ENCODE measurements at regions not wholly inside any gene's neighbourhood (a gene's known extent, or its start where the extent isn't known, plus 50 kb on each side); places are given as distances from the start of the nearest gene placed in this dataset.

- BruUV-seq (replicated peaks) = no TSS peak
- intact Hi-C loops (cut with micrococcal nuclease; ENCODE audit: unreplicated experiment) = no loop called here
- no peak overlapping the region for H3K4me3 Mint-ChIP-seq (ENCODE audit: low read depth, unreplicated experiment)
- H3K27me3 Mint-ChIP-seq (ENCODE audit: unreplicated experiment) = no peaks in the 10 kb centered on the region
- H3K27ac Mint-ChIP-seq (ENCODE audit: unreplicated experiment) = no peak overlapping the region
- no peak for TF ChIP-seq CTCF (IDR thresholded peaks at IDR 0.05; ENCODE audit: unreplicated experiment)
- H3K9me3 Mint-ChIP-seq (ENCODE audit: low read depth, unreplicated experiment) = peaks cover 5% of the 10 kb centered on the region
- H3K36me3 Mint-ChIP-seq (ENCODE audit: insufficient read depth, unreplicated experiment) = no peaks in the 10 kb centered on the region
- CTCF ChIA-PET = no interaction called here
- DNase-seq = no peak
- H3K4me1 Mint-ChIP-seq (ENCODE audit: low read depth, unreplicated experiment) = no peaks in the 10 kb centered on the region
These were observed 1005.0 kb downstream of the TMTC2 start for GRCh38 chr12:83691730-83692129.

GRCh38 chr12:83690465-83690864 lies 1003.8 kb downstream of the TMTC2 start:
- BruUV-seq (replicated peaks) = no TSS peak
- Mint-ChIP-seq H3K4me1 (ENCODE audit: low read depth, unreplicated experiment) (no peaks in the 10 kb centered on the region), H3K9me3 (ENCODE audit: low read depth, unreplicated experiment) (peaks cover 5% of the 10 kb centered on the region), H3K4me3 (ENCODE audit: low read depth, unreplicated experiment) (no peak overlapping the region), H3K36me3 (ENCODE audit: insufficient read depth, unreplicated experiment) (no peaks in the 10 kb centered on the region), H3K27me3 (ENCODE audit: unreplicated experiment) (no peaks in the 10 kb centered on the region), H3K27ac (ENCODE audit: unreplicated experiment) (no peak overlapping the region)
- intact Hi-C loops (cut with micrococcal nuclease; ENCODE audit: unreplicated experiment) = no loop called here
- CTCF ChIA-PET = no interaction called here
- no peak for TF ChIP-seq CTCF (IDR thresholded peaks at IDR 0.05; ENCODE audit: unreplicated experiment)
- DNase-seq = no peak

GRCh38 chr12:83689333-83689732 lies 1002.6 kb downstream of the TMTC2 start:
- Mint-ChIP-seq H3K9me3 (ENCODE audit: low read depth, unreplicated experiment) (peaks cover 9% of the 10 kb centered on the region), H3K27me3 (ENCODE audit: unreplicated experiment) (no peaks in the 10 kb centered on the region), H3K36me3 (ENCODE audit: insufficient read depth, unreplicated experiment) (no peaks in the 10 kb centered on the region), H3K4me1 (ENCODE audit: low read depth, unreplicated experiment) (no peaks in the 10 kb centered on the region), H3K27ac (ENCODE audit: unreplicated experiment) (no peak overlapping the region), H3K4me3 (ENCODE audit: low read depth, unreplicated experiment) (no peak overlapping the region)
- no peak for DNase-seq
- no peak for TF ChIP-seq CTCF (IDR thresholded peaks at IDR 0.05; ENCODE audit: unreplicated experiment)
- intact Hi-C loops (cut with micrococcal nuclease; ENCODE audit: unreplicated experiment) = no loop called here
- CTCF ChIA-PET = no interaction called here
- no TSS peak for BruUV-seq (replicated peaks)

- CTCF ChIA-PET = interaction anchor here (0.6 kb wide), 1 partner anchor 847 kb away, joined by 3 read pairs; no protein-coding TSS in a partner anchor
- Mint-ChIP-seq H3K27ac (ENCODE audit: unreplicated experiment) (no peak overlapping the region), H3K9me3 (ENCODE audit: low read depth, unreplicated experiment) (no peaks in the 10 kb centered on the region), H3K4me3 (ENCODE audit: low read depth, unreplicated experiment) (no peak overlapping the region), H3K4me1 (ENCODE audit: low read depth, unreplicated experiment) (no peaks in the 10 kb centered on the region), H3K36me3 (ENCODE audit: insufficient read depth, unreplicated experiment) (no peaks in the 10 kb centered on the region), H3K27me3 (ENCODE audit: unreplicated experiment) (no peaks in the 10 kb centered on the region)
- TF ChIP-seq CTCF (IDR thresholded peaks at IDR 0.05; ENCODE audit: unreplicated experiment) = no peak
- intact Hi-C loops (cut with micrococcal nuclease; ENCODE audit: unreplicated experiment) = no loop called here
- no peak for DNase-seq
- BruUV-seq (replicated peaks) = no TSS peak
These were observed 990.1 kb downstream of the TMTC2 start for GRCh38 chr12:83676781-83677295.
